ENCODE measurements at regions not wholly inside any gene's neighbourhood (a gene's known extent, or its start where the extent isn't known, plus 50 kb on each side); places are given as distances from the start of the nearest gene placed in this dataset.
"Not testable (repeated sequence)": the region's sequence is repeated elsewhere in the genome, so short reads cannot be mapped to it uniquely, and the experiment has no call there.

DNA sequence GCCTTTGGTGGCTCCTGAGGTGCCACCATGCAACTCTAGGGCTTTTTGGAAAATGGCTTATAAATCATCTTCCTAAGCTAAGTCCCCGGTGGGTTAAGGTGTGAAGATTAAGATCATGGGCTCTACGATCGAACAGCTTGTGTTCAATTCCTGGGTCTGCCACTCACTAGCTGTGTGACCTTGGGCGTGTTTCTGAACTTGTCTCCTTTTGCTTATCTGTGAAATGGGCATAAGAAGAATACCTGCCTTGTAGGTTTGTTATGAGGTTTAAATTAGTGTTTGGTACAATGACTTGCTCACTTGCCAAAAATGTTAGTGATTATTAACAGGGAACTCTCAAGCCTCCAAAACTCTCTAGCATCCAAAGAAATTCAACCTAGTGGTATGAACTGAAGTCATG, 119.2 kb upstream of the PITX1 start:
- Histone ChIP-seq H3K27ac (ENCODE audit: insufficient read depth, low read length, poor library complexity, severe bottlenecking) (no peak overlapping the region), H3K36me3 (ENCODE audit: control insufficient read depth, insufficient read depth, low read length) (no peaks in the 10 kb centered on the region), H3K4me1 (ENCODE audit: control insufficient read depth, insufficient read depth, low read length, poor library complexity, severe bottlenecking) (no peaks in the 10 kb centered on the region), H3K4me3 (ENCODE audit: insufficient read depth, low read depth, low read length, poor library complexity, severe bottlenecking) (no peak overlapping the region), H3K9me3 (ENCODE audit: control insufficient read depth, low read length) (no peaks in the 10 kb centered on the region), H3K27me3 (replicated peaks; ENCODE audit: control insufficient read depth, insufficient read depth, low read length, poor library complexity, severe bottlenecking) (no peaks in the 10 kb centered on the region)
- DNase-seq = no peak

- H3K27ac ChIP-seq (ENCODE audit: insufficient read depth, low read length, poor library complexity, severe bottlenecking) = not testable (repeated sequence)
Observed at GRCh38 chr5:135151660-135152059, 117.6 kb upstream of the PITX1 start.

GRCh38 chr5:135151256-135151655, 117.2 kb upstream of the PITX1 start:
- no peak for DNase-seq
- H3K27me3 ChIP-seq (replicated peaks; ENCODE audit: control insufficient read depth, insufficient read depth, low read length, poor library complexity, severe bottlenecking) = no peaks in the 10 kb centered on the region
- no peaks in the 10 kb centered on the region for H3K4me1 ChIP-seq (ENCODE audit: control insufficient read depth, insufficient read depth, low read length, poor library complexity, severe bottlenecking)
- no peak overlapping the region for H3K27ac ChIP-seq (ENCODE audit: insufficient read depth, low read length, poor library complexity, severe bottlenecking)
- H3K36me3 ChIP-seq (ENCODE audit: control insufficient read depth, insufficient read depth, low read length) = no peaks in the 10 kb centered on the region
- no peak overlapping the region for H3K4me3 ChIP-seq (ENCODE audit: insufficient read depth, low read depth, low read length, poor library complexity, severe bottlenecking)
- no peaks in the 10 kb centered on the region for H3K9me3 ChIP-seq (ENCODE audit: control insufficient read depth, low read length)

More at GRCh38 chr5:135151660-135152059, 117.6 kb upstream of the PITX1 start:
- not testable (repeated sequence) for H3K27me3 ChIP-seq (replicated peaks; ENCODE audit: control insufficient read depth, insufficient read depth, low read length, poor library complexity, severe bottlenecking); H3K4me3 ChIP-seq (ENCODE audit: insufficient read depth, low read depth, low read length, poor library complexity, severe bottlenecking); DNase-seq; H3K4me1 ChIP-seq (ENCODE audit: control insufficient read depth, insufficient read depth, low read length, poor library complexity, severe bottlenecking); H3K36me3 ChIP-seq (ENCODE audit: control insufficient read depth, insufficient read depth, low read length); H3K9me3 ChIP-seq (ENCODE audit: control insufficient read depth, low read length)

DNA sequence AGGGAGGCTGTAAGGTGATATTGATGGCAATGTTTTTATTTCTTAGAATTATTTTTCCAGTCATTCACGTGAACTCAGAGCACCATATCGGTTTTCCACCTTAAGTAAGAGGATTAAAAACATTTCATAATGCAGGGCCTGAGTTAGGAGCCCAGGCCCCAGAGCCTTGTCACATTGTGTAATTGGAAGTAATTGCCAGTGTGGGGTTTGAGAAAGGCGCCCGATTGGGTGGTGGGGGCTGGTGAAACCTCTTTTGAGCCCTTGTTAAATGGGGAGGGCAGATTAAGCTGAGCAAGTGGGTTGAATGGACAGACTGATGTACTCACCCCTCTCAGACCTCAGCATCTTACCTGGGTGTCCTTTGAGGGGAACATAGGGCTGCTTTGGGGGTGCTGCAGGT, 116.7 kb upstream of the PITX1 start:
- H3K9me3 ChIP-seq (ENCODE audit: control insufficient read depth, low read length) = no peaks in the 10 kb centered on the region
- no peak for DNase-seq
- H3K4me1 ChIP-seq (ENCODE audit: control insufficient read depth, insufficient read depth, low read length, poor library complexity, severe bottlenecking) = no peaks in the 10 kb centered on the region

GRCh38 chr5:135149956-135150723, 116.1 kb upstream of the PITX1 start:
- no peaks in the 10 kb centered on the region for H3K36me3 ChIP-seq (ENCODE audit: control insufficient read depth, insufficient read depth, low read length)
- no peaks in the 10 kb centered on the region for H3K9me3 ChIP-seq (ENCODE audit: control insufficient read depth, low read length)
- no peak overlapping the region for H3K4me3 ChIP-seq (ENCODE audit: insufficient read depth, low read depth, low read length, poor library complexity, severe bottlenecking)
- no peaks in the 10 kb centered on the region for H3K4me1 ChIP-seq (ENCODE audit: control insufficient read depth, insufficient read depth, low read length, poor library complexity, severe bottlenecking)
- H3K27me3 ChIP-seq (replicated peaks; ENCODE audit: control insufficient read depth, insufficient read depth, low read length, poor library complexity, severe bottlenecking) = no peaks in the 10 kb centered on the region
- no peak for DNase-seq
- no peak overlapping the region for H3K27ac ChIP-seq (ENCODE audit: insufficient read depth, low read length, poor library complexity, severe bottlenecking)

More for the DNA sequence above, 116.7 kb upstream of the PITX1 start:
- Histone ChIP-seq H3K36me3 (ENCODE audit: control insufficient read depth, insufficient read depth, low read length) (no peaks in the 10 kb centered on the region), H3K27me3 (replicated peaks; ENCODE audit: control insufficient read depth, insufficient read depth, low read length, poor library complexity, severe bottlenecking) (no peaks in the 10 kb centered on the region), H3K27ac (ENCODE audit: insufficient read depth, low read length, poor library complexity, severe bottlenecking) (no peak overlapping the region), H3K4me3 (ENCODE audit: insufficient read depth, low read depth, low read length, poor library complexity, severe bottlenecking) (no peak overlapping the region)

- H3K4me3 ChIP-seq (ENCODE audit: insufficient read depth, low read depth, low read length, poor library complexity, severe bottlenecking) = no peak overlapping the region
- H3K27me3 ChIP-seq (replicated peaks; ENCODE audit: control insufficient read depth, insufficient read depth, low read length, poor library complexity, severe bottlenecking) = no peaks in the 10 kb centered on the region
- no peaks in the 10 kb centered on the region for H3K4me1 ChIP-seq (ENCODE audit: control insufficient read depth, insufficient read depth, low read length, poor library complexity, severe bottlenecking)
- no peaks in the 10 kb centered on the region for H3K36me3 ChIP-seq (ENCODE audit: control insufficient read depth, insufficient read depth, low read length)
- no peak for DNase-seq
- no peaks in the 10 kb centered on the region for H3K9me3 ChIP-seq (ENCODE audit: control insufficient read depth, low read length)
- H3K27ac ChIP-seq (ENCODE audit: insufficient read depth, low read length, poor library complexity, severe bottlenecking) = no peak overlapping the region
Observed at GRCh38 chr5:135149229-135149955, 115.4 kb upstream of the PITX1 start.

DNA sequence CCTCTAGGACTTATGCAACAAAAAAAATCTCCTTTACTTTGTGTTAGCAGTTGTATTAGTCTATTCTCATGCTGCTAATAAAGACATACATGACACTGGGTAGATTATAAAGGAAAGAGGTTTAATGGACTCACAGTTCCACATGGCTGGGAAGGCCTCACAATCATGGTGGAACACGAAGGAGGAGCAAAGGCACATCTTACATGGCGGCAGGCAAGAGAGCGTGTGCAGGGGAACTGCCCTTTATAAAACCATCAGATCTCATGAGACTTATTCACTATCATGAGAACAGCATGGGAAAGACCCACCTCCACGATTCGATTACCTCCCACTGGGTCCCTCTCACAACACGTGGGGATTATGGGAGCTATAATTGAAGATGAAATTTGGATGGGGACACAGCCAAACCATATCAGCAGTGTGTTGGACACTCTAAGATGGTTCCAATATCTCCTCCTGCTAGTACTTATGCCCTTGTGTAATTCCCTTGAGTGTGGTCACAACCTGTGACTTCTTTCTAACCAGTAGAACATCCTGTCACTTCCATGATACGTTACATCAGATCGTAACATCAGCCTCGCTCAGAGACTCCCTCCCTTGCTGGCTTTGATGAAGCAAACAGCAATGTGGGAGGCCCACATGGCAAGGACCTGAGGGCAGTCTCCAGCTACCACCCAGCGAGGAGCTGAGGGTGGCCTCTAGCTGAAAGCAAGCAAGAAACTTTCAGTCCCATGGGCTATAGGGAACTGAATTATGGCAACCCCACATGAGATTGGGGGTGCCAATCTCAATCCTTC, 113.5 kb upstream of the PITX1 start:
- no peaks in the 10 kb centered on the region for H3K36me3 ChIP-seq (ENCODE audit: control insufficient read depth, insufficient read depth, low read length)
- DNase-seq = no peak
- H3K27ac ChIP-seq (ENCODE audit: insufficient read depth, low read length, poor library complexity, severe bottlenecking) = no peak overlapping the region
- H3K27me3 ChIP-seq (replicated peaks; ENCODE audit: control insufficient read depth, insufficient read depth, low read length, poor library complexity, severe bottlenecking) = no peaks in the 10 kb centered on the region
- no peaks in the 10 kb centered on the region for H3K4me1 ChIP-seq (ENCODE audit: control insufficient read depth, insufficient read depth, low read length, poor library complexity, severe bottlenecking)
- H3K4me3 ChIP-seq (ENCODE audit: insufficient read depth, low read depth, low read length, poor library complexity, severe bottlenecking) = no peak overlapping the region
- no peaks in the 10 kb centered on the region for H3K9me3 ChIP-seq (ENCODE audit: control insufficient read depth, low read length)

GRCh38 chr5:135145985-135146384, 112.0 kb upstream of the PITX1 start:
- no peak for DNase-seq
- H3K36me3 ChIP-seq (ENCODE audit: control insufficient read depth, insufficient read depth, low read length) = no peaks in the 10 kb centered on the region
- no peak overlapping the region for H3K4me3 ChIP-seq (ENCODE audit: insufficient read depth, low read depth, low read length, poor library complexity, severe bottlenecking)
- H3K27me3 ChIP-seq (replicated peaks; ENCODE audit: control insufficient read depth, insufficient read depth, low read length, poor library complexity, severe bottlenecking) = no peaks in the 10 kb centered on the region
- H3K4me1 ChIP-seq (ENCODE audit: control insufficient read depth, insufficient read depth, low read length, poor library complexity, severe bottlenecking) = no peaks in the 10 kb centered on the region
- no peaks in the 10 kb centered on the region for H3K9me3 ChIP-seq (ENCODE audit: control insufficient read depth, low read length)
- no peak overlapping the region for H3K27ac ChIP-seq (ENCODE audit: insufficient read depth, low read length, poor library complexity, severe bottlenecking)

GRCh38 chr5:135143682-135144081, 109.7 kb upstream of the PITX1 start:
- not testable (repeated sequence) for H3K27me3 ChIP-seq (replicated peaks; ENCODE audit: control insufficient read depth, insufficient read depth, low read length, poor library complexity, severe bottlenecking); H3K4me1 ChIP-seq (ENCODE audit: control insufficient read depth, insufficient read depth, low read length, poor library complexity, severe bottlenecking); H3K27ac ChIP-seq (ENCODE audit: insufficient read depth, low read length, poor library complexity, severe bottlenecking); H3K36me3 ChIP-seq (ENCODE audit: control insufficient read depth, insufficient read depth, low read length); H3K9me3 ChIP-seq (ENCODE audit: control insufficient read depth, low read length); DNase-seq; H3K4me3 ChIP-seq (ENCODE audit: insufficient read depth, low read depth, low read length, poor library complexity, severe bottlenecking)
